HCT116 (cell line): ENCODE measurements at regions not wholly inside any gene's neighbourhood (a gene's known extent, or its start where the extent isn't known, plus 50 kb on each side); places are given as distances from the start of the nearest gene placed in this dataset.

Source experiments
- ATAC-seq: fragments of 200-7000 bp; cut with Tn5 transposase; 2 replicates; pipeline ENCODE4 v1.9.1; 2020; ENCODE audit warnings: mild to moderate bottlenecking, moderate library complexity
- BruUV-seq: library from RNA; stranded (reverse); fragments of 400-500 nt; replicated peaks from 2 replicates; lab custom pipeline; 2021; lab: Mats Ljungman, UMichigan
- CTCF ChIA-PET: fragments of 300-600 bp; sonication (Branson Sonifier 250); formaldehyde crosslinking; loops from one replicate; lab custom pipeline; 2021; ENCODE audit warnings: antibody characterized with exemption; lab: Charles Lee
- POLR2A ChIA-PET: fragments of 300-600, 350-600 bp; sonication (Branson Sonifier 250); formaldehyde crosslinking; loops from one replicate; lab custom pipeline; 2021; ENCODE audit warnings: antibody characterized with exemption; lab: Charles Lee
- RAD21 ChIA-PET, 2 experiments: fragments of 300-600 bp; sonication (Branson Sonifier 250); formaldehyde crosslinking; loops; one replicate each; lab custom pipeline; 2023; ENCODE audit warnings: low total read pairs in 2 of 2; ENCODE audit not compliant: uncharacterized antibody in 2 of 2, unreplicated experiment in 2 of 2, low non-redundant PET in 1 of 2; lab: Charles Lee
- DNase-seq: peaks from one replicate; pipeline ENCODE4 v3.0.0-alpha.2; 2010; ENCODE audit warnings: low read depth, low spot score
- H2AFZ ChIP-seq: fragments of 200-600 bp; shearing (Covaris generic), sonication (generic); 2 replicates; pipeline ENCODE4 v1.6.1; 2017; ENCODE audit warnings: low read depth, mixed run types, mixed read lengths, antibody characterized with exemption, low read length; ENCODE audit not compliant: poor library complexity, severe bottlenecking
- H3K27ac ChIP-seq: 2 replicates; pipeline ENCODE4 v1.5.1; 2012; ENCODE audit warnings: low read depth, low read length
- H3K27me3 ChIP-seq: fragments of 200-600 bp; sonication (generic); 2 replicates; pipeline ENCODE4 v1.6.1; 2016; ENCODE audit warnings: mixed run types, low read length, mixed read lengths; ENCODE audit not compliant: insufficient read depth
- H3K36me3 ChIP-seq, 2 experiments: fragments of 200-500 bp in 1 of 2; fragments of 200-600 bp in 1 of 2; sonication (Bioruptor generic) in 1 of 2; sonication (generic) in 1 of 2; 2 replicates each; pipeline versions ENCODE4 v1.5.1 to v1.6.1; 2014 to 2016; ENCODE audit warnings: low read length in 2 of 2, inconsistent platforms in 1 of 2, mixed read lengths in 1 of 2, mixed run types in 1 of 2; ENCODE audit not compliant: insufficient read depth in 2 of 2, control insufficient read depth in 1 of 2
- H3K4me1 ChIP-seq, 2 experiments: fragments of 200-600 bp in 1 of 2; sonication (generic) in 1 of 2; 2 replicates each; pipeline versions ENCODE4 v1.5.1 to v1.6.1; 2012 to 2017; ENCODE audit warnings: low read length in 2 of 2, inconsistent platforms in 1 of 2, mild to moderate bottlenecking in 1 of 2, mixed read lengths in 1 of 2, mixed run types in 1 of 2, moderate library complexity in 1 of 2; ENCODE audit not compliant: insufficient read depth in 2 of 2, control insufficient read depth in 1 of 2
- H3K4me2 ChIP-seq: fragments of 200-600 bp; sonication (generic); 2 replicates; pipeline ENCODE4 v1.6.1; 2017; ENCODE audit warnings: mixed run types, low read length, mixed read lengths
- H3K4me3 ChIP-seq, 2 experiments: fragments of 200-600 bp in 1 of 2; sonication (generic) in 1 of 2; replicated peaks in 1 of 2; 2 replicates each; pipeline ENCODE4 v1.5.1; 2011 to 2016; ENCODE audit warnings: low read length in 2 of 2, control low read depth in 1 of 2, low read depth in 1 of 2, mild to moderate bottlenecking in 1 of 2, mixed read lengths in 1 of 2, mixed run types in 1 of 2
- H3K79me2 ChIP-seq: fragments of 200-600 bp; sonication (generic); 2 replicates; pipeline ENCODE4 v1.6.1; 2017; ENCODE audit warnings: mild to moderate bottlenecking, mixed run types, low read length, moderate library complexity, mixed read lengths; ENCODE audit not compliant: insufficient read depth
- H3K9ac ChIP-seq: fragments of 200-600 bp; sonication (generic); 2 replicates; pipeline ENCODE4 v1.6.1; 2016; ENCODE audit warnings: low read length, mixed read lengths
- H3K9me2 ChIP-seq: fragments of 200-600 bp; sonication (generic), shearing (Covaris generic); 2 replicates; pipeline ENCODE4 v1.6.1; 2017; ENCODE audit warnings: mixed run types, mild to moderate bottlenecking, moderate library complexity; ENCODE audit not compliant: insufficient read depth
- H3K9me3 ChIP-seq, 2 experiments: fragments of 200-500 bp in 1 of 2; fragments of 200-600 bp in 1 of 2; sonication (Bioruptor generic) in 1 of 2; sonication (generic) in 1 of 2; 2 replicates each; pipeline ENCODE4 v1.6.1; 2014 to 2017; ENCODE audit warnings: low read length in 2 of 2, mixed read lengths in 2 of 2, inconsistent platforms in 1 of 2, low read depth in 1 of 2, mild to moderate bottlenecking in 1 of 2, mixed run types in 1 of 2, moderate library complexity in 1 of 2; ENCODE audit not compliant: control insufficient read depth in 1 of 2, insufficient read depth in 1 of 2
- H4K20me1 ChIP-seq: fragments of 200-600 bp; sonication (generic), shearing (Covaris generic); 2 replicates; pipeline ENCODE4 v1.6.1; 2017; ENCODE audit warnings: mixed run types, mild to moderate bottlenecking, moderate library complexity; ENCODE audit not compliant: insufficient read depth
- ATF3 ChIP-seq: IDR thresholded peaks from 2 replicates; pipeline ENCODE4 v1.6.1; 2012
- CBX3 ChIP-seq: IDR thresholded peaks from 2 replicates; pipeline ENCODE4 v1.6.1; 2012; ENCODE audit warnings: low read depth
- CEBPB ChIP-seq: IDR thresholded peaks from 2 replicates; pipeline ENCODE4 v1.6.1; 2012; ENCODE audit warnings: low read depth
- EGR1 ChIP-seq: IDR thresholded peaks from 2 replicates; pipeline ENCODE4 v1.6.1; 2012; ENCODE audit warnings: low read depth
- FOSL1 ChIP-seq: IDR thresholded peaks from 2 replicates; pipeline ENCODE4 v1.6.1; 2012; ENCODE audit warnings: low read depth
- POLR2AphosphoS5 ChIP-seq: IDR thresholded peaks from 2 replicates; pipeline ENCODE4 v1.6.1; 2011; ENCODE audit warnings: mild to moderate bottlenecking, low read depth, low read length, moderate library complexity
- RAD21 ChIP-seq: IDR thresholded peaks from 2 replicates; pipeline ENCODE4 v1.6.1; 2012; ENCODE audit warnings: low read depth, mild to moderate bottlenecking
- SIN3A ChIP-seq: IDR thresholded peaks from 2 replicates; pipeline ENCODE4 v1.6.1; 2012; ENCODE audit warnings: low read depth
- SRF ChIP-seq: IDR thresholded peaks from 2 replicates; pipeline ENCODE4 v1.6.1; 2012; ENCODE audit warnings: low read depth
- TCF7L2 ChIP-seq: IDR thresholded peaks from 2 replicates; pipeline ENCODE4 v1.7.0; 2011; ENCODE audit warnings: borderline replicate concordance, inconsistent platforms; ENCODE audit not compliant: insufficient read depth, insufficient read length; ENCODE audit errors: extremely low read depth
- ZBTB33 ChIP-seq: IDR thresholded peaks from 2 replicates; pipeline ENCODE4 v1.6.1; 2011; ENCODE audit warnings: mild to moderate bottlenecking, low read length, moderate library complexity; ENCODE audit not compliant: insufficient replicate concordance; ENCODE audit errors: extremely low read depth
- ZFX ChIP-seq: fragments of 450-650 bp; IDR thresholded peaks from 2 replicates; pipeline ENCODE4 v1.6.1; 2017
- ZNF274 ChIP-seq: fragments of 200-500 bp; sonication (Bioruptor generic); IDR thresholded peaks from 2 replicates; pipeline ENCODE4 v1.6.1; 2014; ENCODE audit warnings: mild to moderate bottlenecking, low read depth, low read length, inconsistent platforms
- intact Hi-C: fragments of 100-400 bp; cut with micrococcal nuclease; formaldehyde crosslinking; loops from 2 replicates; pipeline ENCODE4 v1.10.0; 2022

- DNase-seq (no peak), ATAC-seq (no peak)
- H3K4me1 ChIP-seq: no peaks in the 10 kb centered on the region
- RAD21 ChIA-PET: no interaction called here
- BruUV-seq: no TSS peak
- H4K20me1 ChIP-seq: no peaks in the 10 kb centered on the region
- intact Hi-C loops: no loop called here
- H3K9me2 ChIP-seq: no peaks in the 10 kb centered on the region
- TF ChIP-seq TCF7L2 (no peak), ATF3 (no peak), ZFX (no peak), RAD21 (no peak), ZBTB33 (no peak), EGR1 (no peak), ZNF274 (no peak), CEBPB (no peak), CBX3 (no peak), SIN3A (no peak), FOSL1 (no peak), POLR2AphosphoS5 (no peak), SRF (no peak)
- TF ChIP-seq, all 23 proteins: peak for 0
- no peaks in the 10 kb centered on the region for H3K9me3 ChIP-seq
- H2AFZ ChIP-seq: peak overlapping the region; percentile 1
- H3K9ac ChIP-seq: no peak overlapping the region
- no peak overlapping the region for H3K4me2 ChIP-seq
- ChIA-PET POLR2A (no interaction called here), CTCF (interaction anchor here (1.1 kb wide), 1 partner anchor 22 kb away, joined by 4 read pairs; no protein-coding TSS in a partner anchor)
- no peaks in the 10 kb centered on the region for H3K36me3 ChIP-seq
- no peak overlapping the region for H3K4me3 ChIP-seq
- H3K27me3 ChIP-seq: no peaks in the 10 kb centered on the region
- no peak overlapping the region for H3K27ac ChIP-seq
- no peaks in the 10 kb centered on the region for H3K79me2 ChIP-seq
These were observed 245.9 kb upstream of the PHYHIPL start for GRCh38 chr10:58930500-58930899.
